SH-SY5Y (cell line): ENCODE measurements at regions not wholly inside any gene's neighbourhood (a gene's known extent, or its start where the extent isn't known, plus 50 kb on each side); places are given as distances from the start of the nearest gene placed in this dataset.

ENCODE experiments used
- GATA2 ChIP-seq: IDR thresholded peaks from 2 replicates; pipeline ENCODE4 v1.6.1; 2011; ENCODE audit warnings: mild to moderate bottlenecking, low read depth, low read length
- GATA3 ChIP-seq: IDR thresholded peaks from 2 replicates; pipeline ENCODE4 v1.6.1; 2011; ENCODE audit warnings: low read depth, mild to moderate bottlenecking, low read length, moderate library complexity

- TF ChIP-seq GATA3 = no peak
- no peak for TF ChIP-seq GATA2
Observed at GRCh38 chr2:235432741-235433520, 60.9 kb upstream of the AGAP1 start.

GRCh38 chr2:235433860-235434259 is 60.0 kb upstream of the AGAP1 start:
- no peak for TF ChIP-seq GATA3
- TF ChIP-seq GATA2 = no peak

DNA sequence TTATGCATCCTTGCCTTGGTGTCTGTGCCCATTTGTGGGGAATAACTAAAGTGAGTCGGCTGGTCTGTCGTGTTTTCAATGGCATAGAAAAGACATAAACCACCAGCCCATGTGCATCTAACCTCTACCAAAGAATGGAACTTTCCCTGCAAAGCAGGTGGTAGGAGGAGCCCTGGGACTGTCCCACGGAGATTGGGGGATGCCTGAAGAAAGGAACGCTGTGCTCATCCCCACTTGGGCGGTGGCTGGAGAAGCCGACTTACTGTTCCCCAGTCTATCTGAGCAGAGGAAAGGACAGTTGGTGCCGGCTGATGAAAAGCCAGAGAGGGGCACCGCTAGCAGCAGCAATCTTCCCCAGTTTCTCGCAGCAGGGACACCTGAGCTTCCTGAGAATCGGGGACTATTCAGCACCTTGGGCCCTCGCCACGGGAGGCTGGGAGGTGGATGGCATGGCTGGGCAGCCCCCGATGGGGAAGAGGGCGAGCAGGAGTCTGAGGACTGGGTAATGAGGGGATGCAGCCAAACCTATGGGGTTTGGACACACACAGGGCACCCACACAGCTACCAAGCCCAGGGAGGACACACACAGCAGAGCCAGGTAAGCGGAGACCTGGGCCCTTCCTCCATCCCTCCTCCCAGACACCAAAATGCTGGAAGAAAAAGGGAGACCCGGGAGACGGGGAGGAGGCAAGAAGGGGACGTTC is 53.7 kb upstream of the AGAP1 start:
- TF ChIP-seq GATA3 (no peak), GATA2 (no peak)
